HepG2 (cell line): ENCODE measurements at regions not wholly inside any gene's neighbourhood (a gene's known extent, or its start where the extent isn't known, plus 50 kb on each side); places are given as distances from the start of the nearest gene placed in this dataset.
A peak's percentile ranks its signal among the peaks of the same experiment; 100 is the strongest.

Experiments used
- AGO2 ChIP-seq: fragments of 200-400 bp; formaldehyde crosslinking; optimal IDR thresholded peaks from 2 replicates; pipeline ENCODE3; 2017; ENCODE audit warnings: mild to moderate bottlenecking, low read depth, low read length, moderate library complexity
- DPF2 ChIP-seq: sonication (generic); formaldehyde crosslinking; IDR thresholded peaks from 2 replicates; pipeline ENCODE4 v1.4.0; 2020; ENCODE audit warnings: mild to moderate bottlenecking, low read depth, missing genetic modification reagents, borderline replicate concordance
- FOSL2 ChIP-seq: sonication (generic); formaldehyde crosslinking; IDR thresholded peaks from 2 replicates; pipeline ENCODE4 v1.4.0; 2020; ENCODE audit warnings: missing genetic modification reagents
- KAT7 ChIP-seq: IDR thresholded peaks from 2 replicates; pipeline ENCODE4 v1.6.1; 2018; ENCODE audit warnings: borderline replicate concordance, missing compliant biosample characterization
- LCORL ChIP-seq, 2 experiments: fragments of 450-650 bp in 1 of 2; sonication (generic) in 1 of 2; formaldehyde crosslinking in 1 of 2; IDR thresholded peaks; 2 replicates each; pipeline versions ENCODE4 v1.5.0 to v1.6.1; 2017 to 2020; ENCODE audit warnings: antibody characterized with exemption in 1 of 2, missing genetic modification reagents in 1 of 2
- MED1 ChIP-seq: sonication (generic); formaldehyde crosslinking; IDR thresholded peaks from 2 replicates; pipeline ENCODE4 v1.4.0; 2020; ENCODE audit warnings: missing genetic modification reagents
- PPARG ChIP-seq: conservative IDR thresholded peaks from 2 replicates; pipeline ENCODE4 v1.6.1; 2016; ENCODE audit warnings: missing biosample characterization, missing genetic modification reagents
- RARA ChIP-seq: IDR thresholded peaks from 2 replicates; pipeline ENCODE4 v1.6.1; 2016; ENCODE audit warnings: missing genetic modification reagents, missing compliant biosample characterization
- SIX1 ChIP-seq: sonication (generic); formaldehyde crosslinking; IDR thresholded peaks from 2 replicates; pipeline ENCODE4 v1.4.0; 2020; ENCODE audit warnings: missing genetic modification reagents, borderline replicate concordance
- SOX5 ChIP-seq: IDR thresholded peaks from 2 replicates; pipeline ENCODE4 v1.6.1; 2016; ENCODE audit warnings: borderline replicate concordance
- SP140L ChIP-seq: sonication (generic); formaldehyde crosslinking; IDR thresholded peaks from 2 replicates; pipeline ENCODE4 v1.4.0; 2020; ENCODE audit warnings: missing genetic modification reagents, borderline replicate concordance
- ZBTB7B ChIP-seq: sonication (generic); formaldehyde crosslinking; IDR thresholded peaks from 2 replicates; pipeline ENCODE4 v1.4.0; 2020; ENCODE audit warnings: missing genetic modification reagents
- ZFP36L1 ChIP-seq: sonication (generic); formaldehyde crosslinking; IDR thresholded peaks from 2 replicates; pipeline ENCODE4 v1.8.0; 2022; ENCODE audit warnings: mild to moderate bottlenecking, missing genetic modification reagents, moderate library complexity
- ZNF232 ChIP-seq: sonication (generic); formaldehyde crosslinking; IDR thresholded peaks from 2 replicates; pipeline ENCODE4 v1.4.0; 2020; ENCODE audit warnings: missing genetic modification reagents, borderline replicate concordance
- ZNF644 ChIP-seq: IDR thresholded peaks from 2 replicates; pipeline ENCODE4 v1.6.1; 2016; ENCODE audit warnings: low read depth
- ZNF788 ChIP-seq: sonication (generic); formaldehyde crosslinking; IDR thresholded peaks from 2 replicates; pipeline ENCODE4 v1.5.0; 2020; ENCODE audit warnings: mild to moderate bottlenecking, missing genetic modification reagents, borderline replicate concordance
- ZNF891 ChIP-seq: sonication (generic); formaldehyde crosslinking; IDR thresholded peaks from 2 replicates; pipeline ENCODE4 v1.5.0; 2020; ENCODE audit warnings: mild to moderate bottlenecking, missing genetic modification reagents
- TF ChIP-seq, protein P1 (sequence below): IDR thresholded peaks from 2 replicates; pipeline ENCODE4 v1.4.0; 2020; ENCODE audit warnings: mild to moderate bottlenecking, missing genetic modification reagents
- TF ChIP-seq, protein P2 (sequence below): sonication (generic); formaldehyde crosslinking; IDR thresholded peaks from 2 replicates; pipeline ENCODE4 v1.4.0; 2020; ENCODE audit warnings: mild to moderate bottlenecking, low read depth, missing genetic modification reagents
- TF ChIP-seq, protein P3 (sequence below): sonication (generic); formaldehyde crosslinking; IDR thresholded peaks from 2 replicates; pipeline ENCODE4 v1.8.0; 2022; ENCODE audit warnings: low read depth, missing genetic modification reagents
- TF ChIP-seq, protein P4 (sequence below): sonication (generic); formaldehyde crosslinking; IDR thresholded peaks from 2 replicates; pipeline ENCODE4 v1.4.0; 2020; ENCODE audit warnings: missing genetic modification reagents

DNA sequence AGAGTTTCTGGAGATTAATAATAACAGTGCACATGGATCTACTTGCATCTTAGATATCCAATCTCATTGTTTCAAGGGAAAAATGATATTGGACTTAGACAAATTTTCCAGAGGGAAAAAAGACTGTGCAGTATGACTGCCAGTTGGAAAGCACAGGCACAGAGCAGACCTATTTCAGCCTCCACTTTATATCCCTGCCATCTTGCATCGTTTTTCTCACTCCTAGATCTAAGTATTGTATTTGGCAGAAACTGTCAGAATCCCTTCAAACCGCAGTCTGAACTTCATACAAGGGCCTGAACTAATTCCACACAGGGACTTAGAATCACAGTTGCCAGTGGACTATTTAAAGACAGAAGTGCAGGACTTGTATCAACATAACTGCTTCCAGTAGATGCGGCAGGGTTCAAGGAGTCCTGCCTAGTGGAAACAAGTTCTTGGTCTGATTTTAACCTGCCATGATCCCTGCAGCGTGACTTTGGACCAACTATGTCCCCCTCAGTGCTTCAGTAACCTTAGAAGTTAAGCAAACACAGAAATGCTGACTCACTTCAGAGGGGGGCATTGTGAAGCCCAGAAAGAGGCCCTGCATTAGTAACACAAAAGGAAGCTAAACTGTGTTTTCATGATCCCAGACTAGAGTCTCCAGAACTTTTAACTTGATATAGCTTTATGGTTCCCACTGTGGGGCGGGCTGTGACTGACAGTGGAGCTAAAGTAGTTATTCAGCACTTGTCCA, 95.7 kb upstream of the PALS2 start (continued):
- TF ChIP-seq PPARG (CRISPR knock-in tag) (0 out of 2 replicates have a peak, but pooled peaks have one; percentile 12), ZFP36L1 (CRISPR knock-in tag) (0 out of 2 replicates have a peak, but pooled peaks have one; percentile 46), ZNF788 (CRISPR knock-in tag) (0 out of 2 replicates have a peak, but pooled peaks have one; percentile 16), FOSL2 (peak; percentile 92), MED1 (CRISPR knock-in tag) (peak; percentile 75), RARA (CRISPR knock-in tag) (peak; percentile 68; the same call in 1 of the 2 replicates), SIX1 (peak; percentile 97), LCORL (IDR thresholded peaks at IDR 0.05) (no peak), LCORL (CRISPR knock-in tag; IDR thresholded peaks at IDR 0.05) (peak; percentile 71), KAT7 (no peak), AGO2 (no peak), SP140L (no peak), ZNF644 (CRISPR knock-in tag) (peak; percentile 92), SOX5 (CRISPR knock-in tag) (peak; percentile 68; the same call in 1 of the 2 replicates), ZNF891 (CRISPR knock-in tag) (no peak), ZBTB7B (CRISPR knock-in tag) (peak; percentile 81), ZNF232 (CRISPR knock-in tag) (no peak; the same call in 1 of the 2 replicates), DPF2 (CRISPR knock-in tag) (peak; percentile 71)
- TF ChIP-seq, protein P1, sequence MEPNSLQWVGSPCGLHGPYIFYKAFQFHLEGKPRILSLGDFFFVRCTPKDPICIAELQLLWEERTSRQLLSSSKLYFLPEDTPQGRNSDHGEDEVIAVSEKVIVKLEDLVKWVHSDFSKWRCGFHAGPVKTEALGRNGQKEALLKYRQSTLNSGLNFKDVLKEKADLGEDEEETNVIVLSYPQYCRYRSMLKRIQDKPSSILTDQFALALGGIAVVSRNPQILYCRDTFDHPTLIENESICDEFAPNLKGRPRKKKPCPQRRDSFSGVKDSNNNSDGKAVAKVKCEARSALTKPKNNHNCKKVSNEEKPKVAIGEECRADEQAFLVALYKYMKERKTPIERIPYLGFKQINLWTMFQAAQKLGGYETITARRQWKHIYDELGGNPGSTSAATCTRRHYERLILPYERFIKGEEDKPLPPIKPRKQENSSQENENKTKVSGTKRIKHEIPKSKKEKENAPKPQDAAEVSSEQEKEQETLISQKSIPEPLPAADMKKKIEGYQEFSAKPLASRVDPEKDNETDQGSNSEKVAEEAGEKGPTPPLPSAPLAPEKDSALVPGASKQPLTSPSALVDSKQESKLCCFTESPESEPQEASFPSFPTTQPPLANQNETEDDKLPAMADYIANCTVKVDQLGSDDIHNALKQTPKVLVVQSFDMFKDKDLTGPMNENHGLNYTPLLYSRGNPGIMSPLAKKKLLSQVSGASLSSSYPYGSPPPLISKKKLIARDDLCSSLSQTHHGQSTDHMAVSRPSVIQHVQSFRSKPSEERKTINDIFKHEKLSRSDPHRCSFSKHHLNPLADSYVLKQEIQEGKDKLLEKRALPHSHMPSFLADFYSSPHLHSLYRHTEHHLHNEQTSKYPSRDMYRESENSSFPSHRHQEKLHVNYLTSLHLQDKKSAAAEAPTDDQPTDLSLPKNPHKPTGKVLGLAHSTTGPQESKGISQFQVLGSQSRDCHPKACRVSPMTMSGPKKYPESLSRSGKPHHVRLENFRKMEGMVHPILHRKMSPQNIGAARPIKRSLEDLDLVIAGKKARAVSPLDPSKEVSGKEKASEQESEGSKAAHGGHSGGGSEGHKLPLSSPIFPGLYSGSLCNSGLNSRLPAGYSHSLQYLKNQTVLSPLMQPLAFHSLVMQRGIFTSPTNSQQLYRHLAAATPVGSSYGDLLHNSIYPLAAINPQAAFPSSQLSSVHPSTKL, result peak; percentile 91
- TF ChIP-seq, protein P2, sequence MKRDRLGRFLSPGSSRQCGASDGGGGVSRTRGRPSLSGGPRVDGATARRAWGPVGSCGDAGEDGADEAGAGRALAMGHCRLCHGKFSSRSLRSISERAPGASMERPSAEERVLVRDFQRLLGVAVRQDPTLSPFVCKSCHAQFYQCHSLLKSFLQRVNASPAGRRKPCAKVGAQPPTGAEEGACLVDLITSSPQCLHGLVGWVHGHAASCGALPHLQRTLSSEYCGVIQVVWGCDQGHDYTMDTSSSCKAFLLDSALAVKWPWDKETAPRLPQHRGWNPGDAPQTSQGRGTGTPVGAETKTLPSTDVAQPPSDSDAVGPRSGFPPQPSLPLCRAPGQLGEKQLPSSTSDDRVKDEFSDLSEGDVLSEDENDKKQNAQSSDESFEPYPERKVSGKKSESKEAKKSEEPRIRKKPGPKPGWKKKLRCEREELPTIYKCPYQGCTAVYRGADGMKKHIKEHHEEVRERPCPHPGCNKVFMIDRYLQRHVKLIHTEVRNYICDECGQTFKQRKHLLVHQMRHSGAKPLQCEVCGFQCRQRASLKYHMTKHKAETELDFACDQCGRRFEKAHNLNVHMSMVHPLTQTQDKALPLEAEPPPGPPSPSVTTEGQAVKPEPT (CRISPR knock-in tag), result no peak
- TF ChIP-seq, protein P3, sequence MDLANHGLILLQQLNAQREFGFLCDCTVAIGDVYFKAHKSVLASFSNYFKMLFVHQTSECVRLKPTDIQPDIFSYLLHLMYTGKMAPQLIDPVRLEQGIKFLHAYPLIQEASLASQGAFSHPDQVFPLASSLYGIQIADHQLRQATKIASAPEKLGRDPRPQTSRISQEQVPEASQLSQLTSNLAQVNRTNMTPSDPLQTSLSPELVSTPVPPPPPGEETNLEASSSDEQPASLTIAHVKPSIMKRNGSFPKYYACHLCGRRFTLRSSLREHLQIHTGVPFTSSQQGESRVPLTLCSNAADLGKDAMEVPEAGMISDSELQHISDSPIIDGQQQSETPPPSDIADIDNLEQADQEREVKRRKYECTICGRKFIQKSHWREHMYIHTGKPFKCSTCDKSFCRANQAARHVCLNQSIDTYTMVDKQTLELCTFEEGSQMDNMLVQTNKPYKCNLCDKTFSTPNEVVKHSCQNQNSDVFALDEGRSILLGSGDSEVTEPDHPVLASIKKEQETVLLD (CRISPR knock-in tag), result no peak
- TF ChIP-seq, protein P4, sequence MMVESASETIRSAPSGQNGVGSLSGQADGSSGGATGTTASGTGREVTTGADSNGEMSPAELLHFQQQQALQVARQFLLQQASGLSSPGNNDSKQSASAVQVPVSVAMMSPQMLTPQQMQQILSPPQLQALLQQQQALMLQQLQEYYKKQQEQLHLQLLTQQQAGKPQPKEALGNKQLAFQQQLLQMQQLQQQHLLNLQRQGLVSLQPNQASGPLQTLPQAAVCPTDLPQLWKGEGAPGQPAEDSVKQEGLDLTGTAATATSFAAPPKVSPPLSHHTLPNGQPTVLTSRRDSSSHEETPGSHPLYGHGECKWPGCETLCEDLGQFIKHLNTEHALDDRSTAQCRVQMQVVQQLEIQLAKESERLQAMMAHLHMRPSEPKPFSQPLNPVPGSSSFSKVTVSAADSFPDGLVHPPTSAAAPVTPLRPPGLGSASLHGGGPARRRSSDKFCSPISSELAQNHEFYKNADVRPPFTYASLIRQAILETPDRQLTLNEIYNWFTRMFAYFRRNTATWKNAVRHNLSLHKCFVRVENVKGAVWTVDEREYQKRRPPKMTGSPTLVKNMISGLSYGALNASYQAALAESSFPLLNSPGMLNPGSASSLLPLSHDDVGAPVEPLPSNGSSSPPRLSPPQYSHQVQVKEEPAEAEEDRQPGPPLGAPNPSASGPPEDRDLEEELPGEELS (CRISPR knock-in tag), result peak; percentile 42
